RWPE1 (cell line): ENCODE measurements at regions not wholly inside any gene's neighbourhood (a gene's known extent, or its start where the extent isn't known, plus 50 kb on each side); places are given as distances from the start of the nearest gene placed in this dataset.
"Not testable (repeated sequence)": the region's sequence is repeated elsewhere in the genome, so short reads cannot be mapped to it uniquely, and the experiment has no call there.

Experiments used
- CTCF ChIA-PET: fragments of 350-600 bp; sonication (Branson Sonifier 250); formaldehyde crosslinking; extraction: SDS; loops from one replicate; lab custom pipeline; 2021; lab: Yijun Ruan, JAX
- POLR2A ChIA-PET: fragments of 400-600 bp; formaldehyde crosslinking; extraction: SDS; loops from one replicate; lab custom pipeline; 2020; ENCODE audit warnings: antibody characterized with exemption; ENCODE audit not compliant: low non-redundant PET; lab: Yijun Ruan, JAX
- DNase-seq: peaks from one replicate; pipeline ENCODE4 v3.0.0; 2012; ENCODE audit warnings: low spot score
- H3K27ac ChIP-seq: fragments of 450-650 bp; 2 replicates; pipeline ENCODE4 v1.5.1; 2017
- TF ChIP-seq, protein P1 (sequence below): fragments of 450-650 bp; conservative IDR thresholded peaks from 2 replicates; pipeline ENCODE4 v1.5.1; 2017; ENCODE audit warnings: low read depth, mild to moderate bottlenecking

DNA sequence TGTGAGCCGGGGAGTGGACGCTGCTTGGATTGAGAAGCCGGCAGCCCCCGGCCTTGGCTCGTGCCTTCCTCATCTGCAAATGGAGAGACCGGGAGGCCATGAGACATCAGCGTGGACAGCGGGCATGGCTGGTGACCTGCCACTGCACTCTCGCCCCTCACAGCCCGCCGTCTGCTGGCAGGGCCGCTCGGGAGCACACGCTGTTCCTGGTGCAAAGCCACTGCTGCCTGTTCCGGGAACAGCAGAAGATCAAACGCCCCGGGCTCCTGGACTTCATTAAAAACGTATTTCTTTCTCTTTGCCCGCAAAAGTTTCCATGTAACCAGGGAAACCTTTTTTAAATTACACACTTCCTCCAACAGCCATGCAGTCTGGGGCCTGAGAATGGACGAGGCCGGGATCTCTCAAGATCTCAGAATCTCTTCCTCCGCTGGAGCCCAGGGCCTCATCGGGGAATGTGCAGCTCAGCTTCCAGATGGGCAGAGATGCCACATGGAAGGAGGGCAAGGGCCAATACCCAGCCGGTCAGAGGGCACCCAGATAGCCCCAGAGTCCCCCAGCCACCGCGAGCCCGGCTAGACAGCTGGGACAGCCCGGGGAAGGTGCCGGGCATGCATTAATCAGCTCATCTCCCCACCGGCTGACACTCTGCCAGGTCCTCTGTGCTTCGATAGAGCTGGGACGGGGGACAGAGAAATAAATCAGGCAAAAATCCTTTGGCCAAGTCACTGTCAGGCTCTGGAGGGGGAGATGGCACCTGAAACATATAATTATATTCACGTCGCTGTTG is 62.8 kb upstream of the PRR5 start:
- TF ChIP-seq, protein P1, sequence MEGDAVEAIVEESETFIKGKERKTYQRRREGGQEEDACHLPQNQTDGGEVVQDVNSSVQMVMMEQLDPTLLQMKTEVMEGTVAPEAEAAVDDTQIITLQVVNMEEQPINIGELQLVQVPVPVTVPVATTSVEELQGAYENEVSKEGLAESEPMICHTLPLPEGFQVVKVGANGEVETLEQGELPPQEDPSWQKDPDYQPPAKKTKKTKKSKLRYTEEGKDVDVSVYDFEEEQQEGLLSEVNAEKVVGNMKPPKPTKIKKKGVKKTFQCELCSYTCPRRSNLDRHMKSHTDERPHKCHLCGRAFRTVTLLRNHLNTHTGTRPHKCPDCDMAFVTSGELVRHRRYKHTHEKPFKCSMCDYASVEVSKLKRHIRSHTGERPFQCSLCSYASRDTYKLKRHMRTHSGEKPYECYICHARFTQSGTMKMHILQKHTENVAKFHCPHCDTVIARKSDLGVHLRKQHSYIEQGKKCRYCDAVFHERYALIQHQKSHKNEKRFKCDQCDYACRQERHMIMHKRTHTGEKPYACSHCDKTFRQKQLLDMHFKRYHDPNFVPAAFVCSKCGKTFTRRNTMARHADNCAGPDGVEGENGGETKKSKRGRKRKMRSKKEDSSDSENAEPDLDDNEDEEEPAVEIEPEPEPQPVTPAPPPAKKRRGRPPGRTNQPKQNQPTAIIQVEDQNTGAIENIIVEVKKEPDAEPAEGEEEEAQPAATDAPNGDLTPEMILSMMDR: no peak
- CTCF ChIA-PET: no interaction called here
- no peak overlapping the region for H3K27ac ChIP-seq
- DNase-seq: no peak
- POLR2A ChIA-PET: no interaction called here

DNA sequence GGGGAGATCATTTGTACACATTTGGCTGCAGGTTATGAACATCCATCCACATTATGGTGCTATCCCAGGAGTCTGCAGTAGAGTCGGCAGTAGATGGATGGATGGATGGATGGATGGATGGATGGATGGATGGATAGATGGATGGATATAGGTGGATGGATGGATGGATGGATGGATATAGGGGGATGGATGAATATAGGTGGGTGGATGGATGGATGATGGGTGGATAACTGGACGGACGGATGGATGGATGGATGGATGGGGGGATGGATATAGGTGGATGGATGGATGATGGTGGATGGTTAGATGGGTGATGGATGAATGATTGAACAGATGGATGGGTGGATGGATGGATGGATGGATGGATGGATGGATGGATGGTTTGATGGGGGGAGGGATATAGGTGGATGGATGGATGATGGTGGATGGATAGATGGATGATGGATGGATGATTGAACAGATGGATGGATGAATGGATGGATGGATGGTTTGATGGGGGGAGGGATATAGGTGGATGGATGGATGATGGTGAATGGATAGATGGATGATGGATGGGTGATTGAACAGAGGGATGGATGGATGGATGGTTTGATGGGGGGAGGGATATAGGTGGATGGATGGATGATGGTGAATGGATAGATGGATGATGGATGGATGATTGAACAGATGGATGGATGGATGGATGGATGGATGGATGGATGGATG is 65.3 kb upstream of the PRR5 start:
- POLR2A ChIA-PET, DNase-seq, H3K27ac ChIP-seq: not testable (repeated sequence)
- CTCF ChIA-PET: interaction anchor here (0.7 kb wide), 1 partner anchor 642 kb away, joined by 3 read pairs; no protein-coding TSS in a partner anchor

DNA sequence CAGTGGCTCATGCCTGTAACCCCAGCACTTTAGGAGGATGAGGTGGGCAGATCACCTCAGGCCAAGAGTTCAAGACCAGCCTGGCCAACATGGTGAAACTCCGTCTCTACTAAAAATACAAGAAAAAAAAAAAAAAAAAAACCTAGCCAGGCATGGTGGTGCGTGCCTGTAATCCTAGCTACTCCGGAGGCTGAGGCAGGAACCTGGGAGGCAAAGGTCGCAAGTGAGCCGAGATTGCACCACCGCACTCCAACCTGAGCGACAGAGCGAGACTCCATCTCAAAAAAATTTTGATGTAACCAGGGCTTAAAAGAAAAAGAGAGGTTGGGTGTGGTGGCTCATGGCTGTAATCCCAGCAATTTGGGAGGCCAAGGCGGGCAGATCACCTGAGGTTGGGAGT is 66.4 kb upstream of the PRR5 start:
- DNase-seq, CTCF ChIA-PET, H3K27ac ChIP-seq, POLR2A ChIA-PET: not testable (repeated sequence)

DNA sequence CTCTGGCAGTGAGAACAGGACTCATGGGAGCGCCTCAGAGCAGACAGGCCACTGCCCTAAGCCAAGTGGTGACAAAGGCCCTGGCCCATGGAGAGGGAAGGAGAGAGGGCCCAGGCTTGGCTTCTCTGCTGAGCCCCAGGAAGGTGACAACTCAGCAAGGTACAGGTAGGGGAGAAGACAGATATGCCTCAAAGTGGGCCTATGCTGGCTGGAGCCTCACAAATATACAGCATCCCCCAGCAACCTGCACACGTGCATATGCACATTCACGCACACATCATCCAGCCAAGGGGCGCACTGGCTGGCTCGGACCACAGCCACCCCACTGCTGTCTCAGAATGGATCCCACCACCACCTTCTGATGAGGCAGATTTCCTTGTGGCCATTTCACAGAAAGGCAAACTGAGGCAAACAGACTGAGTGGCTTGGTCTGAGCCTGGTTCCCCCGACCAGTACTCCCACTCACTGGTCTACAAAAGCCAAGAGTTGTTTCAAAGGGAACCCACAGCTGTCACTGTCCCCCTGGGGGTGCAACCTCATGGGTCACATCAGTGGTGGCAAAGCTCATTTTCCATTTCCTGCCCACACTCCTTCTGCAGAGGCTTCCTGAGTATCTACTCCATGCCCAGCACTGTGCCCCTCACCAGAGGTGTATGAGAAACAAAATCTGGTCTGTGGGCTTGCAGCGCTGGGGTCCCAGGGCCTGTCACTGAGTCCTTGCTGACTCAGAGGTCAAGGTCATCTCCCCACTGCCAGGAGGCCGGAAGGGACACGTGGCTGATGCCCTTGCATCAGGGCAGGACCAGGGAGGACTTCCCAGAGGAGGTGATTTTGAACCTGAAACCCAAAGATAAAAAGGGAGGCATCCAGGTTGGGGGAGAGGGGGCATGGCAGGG is 67.3 kb upstream of the PRR5 start:
- no peak for DNase-seq
- ChIA-PET CTCF (no interaction called here), POLR2A (no interaction called here)
- TF ChIP-seq, protein P1: no peak
- H3K27ac ChIP-seq: no peak overlapping the region

DNA sequence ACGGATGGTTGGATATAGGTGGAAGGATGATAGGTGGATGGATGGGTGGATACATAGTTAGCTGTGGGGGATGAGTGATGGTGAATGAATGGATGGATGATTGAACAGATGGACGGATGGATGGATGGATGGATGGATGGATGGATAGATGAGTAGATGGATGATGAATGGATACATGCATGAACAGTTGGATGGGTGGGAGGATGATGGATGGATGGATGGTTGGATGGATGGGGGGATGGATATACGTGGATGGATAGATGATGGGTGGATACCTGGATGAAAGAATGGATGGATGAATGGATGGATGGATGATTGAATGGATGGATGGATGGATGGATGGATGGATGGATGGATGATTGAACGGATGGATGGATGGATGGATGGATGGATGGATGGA is 68.4 kb upstream of the PRR5 start:
- H3K27ac ChIP-seq: no peak overlapping the region
- POLR2A ChIA-PET: no interaction called here
- TF ChIP-seq, protein P1: no peak
- no peak for DNase-seq
- CTCF ChIA-PET: no interaction called here

DNA sequence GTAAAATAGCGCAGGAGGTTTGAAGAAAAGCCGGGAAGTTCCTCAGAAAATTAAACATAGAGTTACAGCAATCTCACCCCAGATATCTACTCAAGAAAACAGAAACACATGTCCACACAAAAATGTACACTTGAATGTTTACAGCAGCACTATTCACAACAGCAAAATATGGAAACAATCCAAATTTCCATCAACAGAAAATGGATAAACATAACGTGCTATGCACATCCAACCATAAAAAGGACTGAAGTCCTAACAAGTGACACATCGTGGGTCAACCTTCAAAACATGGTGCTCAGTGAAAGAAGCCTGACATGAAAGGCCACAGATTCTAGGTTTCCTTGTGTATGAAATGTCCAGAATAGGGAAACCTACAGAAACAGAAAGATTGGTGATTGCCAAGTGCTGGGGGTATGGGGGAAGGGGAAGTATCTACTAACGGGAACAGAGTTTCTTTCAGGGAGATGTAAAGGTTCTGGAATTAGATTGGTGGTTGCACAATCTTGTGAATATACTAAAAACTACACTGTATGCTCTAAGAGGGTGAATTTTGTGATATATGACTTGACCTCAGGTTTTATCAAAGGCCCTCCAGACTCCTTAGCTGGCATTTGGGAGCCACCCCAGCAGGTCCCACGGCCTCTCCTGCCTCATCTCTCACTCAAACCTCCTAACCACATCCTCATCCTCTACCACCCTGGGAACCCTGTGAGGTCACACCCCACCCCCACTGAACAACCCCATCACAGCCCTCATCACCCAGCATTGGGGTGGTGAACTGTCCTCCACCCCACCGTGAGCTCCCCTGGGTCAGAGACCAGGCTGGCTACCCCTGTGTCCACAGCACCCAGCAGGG is 69.2 kb upstream of the PRR5 start:
- no peak overlapping the region for H3K27ac ChIP-seq
- DNase-seq: no peak
- TF ChIP-seq, protein P1: no peak
- CTCF ChIA-PET: no interaction called here
- POLR2A ChIA-PET: no interaction called here
